GM23248 (cell line): ENCODE measurements at regions not wholly inside any gene's neighbourhood (a gene's known extent, or its start where the extent isn't known, plus 50 kb on each side); places are given as distances from the start of the nearest gene placed in this dataset.
A peak's percentile ranks its signal among the peaks of the same experiment; 100 is the strongest.

Experiments used
- DNase-seq: peaks from one replicate; pipeline ENCODE4 v3.0.0-alpha.2; 2015
- H2AFZ ChIP-seq: fragments of 200-600 bp; sonication (generic); 2 replicates; pipeline ENCODE4 v1.6.1; 2016; ENCODE audit warnings: antibody characterized with exemption
- H3F3A ChIP-seq: fragments of 200-600 bp; sonication (generic); 2 replicates; pipeline ENCODE4 v1.6.1; 2016; ENCODE audit warnings: mild to moderate bottlenecking, antibody characterized with exemption, mixed run types; ENCODE audit not compliant: insufficient read depth
- H3K27ac ChIP-seq: fragments of 200-600 bp; sonication (generic); 2 replicates; pipeline ENCODE4 v1.5.1; 2016; ENCODE audit warnings: mild to moderate bottlenecking
- H3K27me3 ChIP-seq: fragments of 200-600 bp; sonication (generic); replicated peaks from 2 replicates; pipeline ENCODE4 v1.6.1; 2016; ENCODE audit warnings: mild to moderate bottlenecking; ENCODE audit not compliant: insufficient read depth
- H3K36me3 ChIP-seq: fragments of 200-600 bp; sonication (generic); 2 replicates; pipeline ENCODE4 v1.6.1; 2016; ENCODE audit warnings: low read depth, mild to moderate bottlenecking
- H3K4me1 ChIP-seq: fragments of 200-600 bp; sonication (generic); 2 replicates; pipeline ENCODE4 v1.6.1; 2016; ENCODE audit warnings: mild to moderate bottlenecking; ENCODE audit not compliant: insufficient read depth
- H3K4me2 ChIP-seq: fragments of 200-600 bp; sonication (generic); one replicate; pipeline ENCODE4 v1.6.1; 2016; ENCODE audit warnings: mild to moderate bottlenecking; ENCODE audit not compliant: unreplicated experiment
- H3K4me3 ChIP-seq: fragments of 200-600 bp; sonication (generic); 2 replicates; pipeline ENCODE4 v1.5.1; 2016; ENCODE audit warnings: mild to moderate bottlenecking
- H3K79me2 ChIP-seq: fragments of 200-600 bp; sonication (generic); 2 replicates; pipeline ENCODE4 v1.6.1; 2016; ENCODE audit warnings: mild to moderate bottlenecking; ENCODE audit not compliant: insufficient read depth
- H3K9ac ChIP-seq: fragments of 200-600 bp; sonication (generic); 2 replicates; pipeline ENCODE4 v1.6.1; 2016; ENCODE audit warnings: mild to moderate bottlenecking
- H3K9me2 ChIP-seq: fragments of 200-600 bp; sonication (generic); 2 replicates; pipeline ENCODE4 v1.6.1; 2016; ENCODE audit warnings: mixed run types, mild to moderate bottlenecking, moderate library complexity; ENCODE audit not compliant: insufficient read depth
- H3K9me3 ChIP-seq: fragments of 200-600 bp; sonication (generic); one replicate; pipeline ENCODE4 v1.6.1; 2017; ENCODE audit warnings: low read depth
- H4K20me1 ChIP-seq: fragments of 200-600 bp; sonication (generic); 2 replicates; pipeline ENCODE4 v1.6.0; 2016; ENCODE audit not compliant: insufficient read depth
- EZH2 ChIP-seq: fragments of 200-600 bp; sonication (generic); IDR thresholded peaks from 2 replicates; pipeline ENCODE4 v1.6.1; 2018; ENCODE audit warnings: antibody characterized with exemption, mild to moderate bottlenecking; ENCODE audit not compliant: insufficient read depth, poor library complexity, severe bottlenecking
- EZH2phosphoT487 ChIP-seq: fragments of 200-600 bp; sonication (generic); IDR thresholded peaks from 2 replicates; pipeline ENCODE4 v1.6.1; 2018; ENCODE audit warnings: antibody characterized with exemption, moderate library complexity, mild to moderate bottlenecking, low read depth; ENCODE audit not compliant: insufficient read depth
- WGBS, 2 experiments: methylation state at CpG; one replicate each; pipeline ENCODE4 v1.1.6; 2015 to 2017; ENCODE audit warnings: low lambda C conversion rate in 2 of 2, low coverage in 1 of 2; ENCODE audit errors: missing lambda C conversion rate in 2 of 2; 5-methylcytosine and 5-hydroxymethylcytosine counted together
- in situ Hi-C: fragments of 300-500 bp; cut with MboI; formaldehyde crosslinking; loops from 2 replicates; pipeline ENCODE4 v1.15.0; 2020

- WGBS, 2 experiments = 100% methylated on average over 1 of the region's 1 CpG
- no peak overlapping the region for H3K4me3 ChIP-seq
- DNase-seq = no peak
- H3F3A ChIP-seq = peaks cover 31% of the 10 kb centered on the region
- H4K20me1 ChIP-seq = no peaks in the 10 kb centered on the region
- H3K79me2 ChIP-seq = no peaks in the 10 kb centered on the region
- no peaks in the 10 kb centered on the region for H3K9me3 ChIP-seq
- H3K36me3 ChIP-seq = no peaks in the 10 kb centered on the region
- H3K9me2 ChIP-seq = peaks cover 4% of the 10 kb centered on the region; the same call in 1 of the 2 replicates
- no peak overlapping the region for H3K27ac ChIP-seq
- no peak overlapping the region for H3K9ac ChIP-seq
- TF ChIP-seq EZH2phosphoT487 (no peak), EZH2 (no peak)
- H3K4me1 ChIP-seq = peaks cover 36% of the 10 kb centered on the region
- in situ Hi-C loops = no loop called here
- H2AFZ ChIP-seq = no peak overlapping the region
- no peaks in the 10 kb centered on the region for H3K27me3 ChIP-seq
- no peak overlapping the region for H3K4me2 ChIP-seq
Observed at GRCh38 chr2:217362286-217362685, 502.4 kb upstream of the TNP1 start.

GRCh38 chr2:217361483-217361880 lies 501.6 kb upstream of the TNP1 start:
- Histone ChIP-seq H3K9me2 (peaks cover 4% of the 10 kb centered on the region; the same call in 1 of the 2 replicates), H3F3A (peaks cover 23% of the 10 kb centered on the region), H2AFZ (no peak overlapping the region), H3K27me3 (no peaks in the 10 kb centered on the region), H4K20me1 (no peaks in the 10 kb centered on the region), H3K9me3 (no peaks in the 10 kb centered on the region), H3K4me3 (no peak overlapping the region), H3K9ac (no peak overlapping the region), H3K79me2 (no peaks in the 10 kb centered on the region), H3K27ac (no peak overlapping the region), H3K36me3 (no peaks in the 10 kb centered on the region), H3K4me2 (peak overlapping the region; percentile 54), H3K4me1 (peaks cover 38% of the 10 kb centered on the region)
- peak; percentile 32 for DNase-seq
- no peak for TF ChIP-seq EZH2
- no peak for TF ChIP-seq EZH2phosphoT487
- in situ Hi-C loops = no loop called here
- WGBS, 2 experiments = 25 to 30% methylated on average over 2 of the region's 2 CpGs

- Histone ChIP-seq H3K4me1 (peaks cover 38% of the 10 kb centered on the region), H3K36me3 (no peaks in the 10 kb centered on the region), H3K27ac (no peak overlapping the region), H3K9ac (no peak overlapping the region), H2AFZ (no peak overlapping the region), H3K9me2 (peaks cover 4% of the 10 kb centered on the region; the same call in 1 of the 2 replicates), H3K27me3 (no peaks in the 10 kb centered on the region), H3K9me3 (no peaks in the 10 kb centered on the region), H4K20me1 (no peaks in the 10 kb centered on the region), H3K79me2 (no peaks in the 10 kb centered on the region), H3F3A (peaks cover 19% of the 10 kb centered on the region; the same call in 1 of the 2 replicates), H3K4me2 (peak overlapping the region; percentile 54), H3K4me3 (no peak overlapping the region)
- peak; percentile 83 for DNase-seq
- 2% methylated on average over 4 of the region's 4 CpGs for WGBS, 2 experiments
- in situ Hi-C loops = no loop called here
- TF ChIP-seq EZH2 = no peak
- TF ChIP-seq EZH2phosphoT487 = no peak
Observed at GRCh38 chr2:217360781-217361482, 501.1 kb upstream of the TNP1 start.

- 11 to 17% methylated on average over 2 of the region's 2 CpGs for WGBS, 2 experiments
- peak overlapping the region; percentile 54 for H3K4me2 ChIP-seq
- no peak overlapping the region for H3K27ac ChIP-seq
Observed at GRCh38 chr2:217360111-217360510, 500.2 kb upstream of the TNP1 start.

More at GRCh38 chr2:217360111-217360510, 500.2 kb upstream of the TNP1 start:
- Histone ChIP-seq H3K79me2 (no peaks in the 10 kb centered on the region), H3K4me3 (no peak overlapping the region), H2AFZ (no peak overlapping the region), H3K9ac (no peak overlapping the region), H3F3A (peaks cover 16% of the 10 kb centered on the region; the same call in 1 of the 2 replicates), H3K4me1 (peaks cover 38% of the 10 kb centered on the region), H3K9me2 (peaks cover 4% of the 10 kb centered on the region; the same call in 1 of the 2 replicates), H3K27me3 (no peaks in the 10 kb centered on the region), H3K9me3 (no peaks in the 10 kb centered on the region), H4K20me1 (no peaks in the 10 kb centered on the region), H3K36me3 (no peaks in the 10 kb centered on the region)
- TF ChIP-seq EZH2 (no peak), EZH2phosphoT487 (no peak)
- in situ Hi-C loops = no loop called here
- no peak for DNase-seq
